Kidney (tissue), 13 donors: ENCODE measurements at regions not wholly inside any gene's neighbourhood (a gene's known extent, or its start where the extent isn't known, plus 50 kb on each side); places are given as distances from the start of the nearest gene placed in this dataset.
A peak's percentile ranks its signal among the peaks of the same experiment; 100 is the strongest.

Experiments
- DNase-seq, 5 donors: peaks; one replicate each; pipeline ENCODE4 v3.0.0-alpha.2; 2013 to 2020
- FAIRE-seq: peaks from 2 replicates; lab custom pipeline; 2012; peaks lifted over from hg19 to GRCh38; lab: Jason Lieb, UNC
- H3K27ac ChIP-seq, 2 donors: one replicate each; pipeline ENCODE4 v1.7.0; 2013; ENCODE audit warnings: low read depth in 2 of 2, low read length in 2 of 2, inconsistent platforms in 1 of 2
- H3K27me3 ChIP-seq: one replicate; pipeline ENCODE4 v1.7.1; 2013; ENCODE audit warnings: low read length, inconsistent platforms; ENCODE audit not compliant: control insufficient read depth, insufficient read depth
- H3K36me3 ChIP-seq, 3 donors: one replicate each; pipeline versions ENCODE4 v1.7.0 to v1.7.1; 2013; ENCODE audit warnings: low read length in 3 of 3, control low read depth in 1 of 3, inconsistent platforms in 1 of 3; ENCODE audit not compliant: insufficient read depth in 3 of 3, control insufficient read depth in 2 of 3
- H3K4me1 ChIP-seq, 3 donors: one replicate each; pipeline versions ENCODE4 v1.7.0 to v1.7.1; 2013; ENCODE audit warnings: low read length in 3 of 3, inconsistent platforms in 1 of 3, low read depth in 1 of 3; ENCODE audit not compliant: control insufficient read depth in 2 of 3, insufficient read depth in 2 of 3
- H3K4me3 ChIP-seq, 3 donors: one replicate each; pipeline versions ENCODE4 v1.7.0 to v1.8.1; 2013; ENCODE audit warnings: low read length in 3 of 3, control low read depth in 1 of 3, inconsistent platforms in 1 of 3
- H3K9ac ChIP-seq, 3 donors: one replicate each; pipeline versions ENCODE4 v1.7.0 to v1.7.1; 2013; ENCODE audit warnings: low read length in 3 of 3, control low read depth in 1 of 3, inconsistent platforms in 1 of 3
- H3K9me3 ChIP-seq, 3 donors: one replicate each; pipeline versions ENCODE4 v1.7.0 to v1.7.1; 2013; ENCODE audit warnings: low read length in 3 of 3, control low read depth in 1 of 3, inconsistent platforms in 1 of 3; ENCODE audit not compliant: control insufficient read depth in 2 of 3, insufficient read depth in 1 of 3
- intact Hi-C: fragments of 100-400 bp; cut with DNase I; formaldehyde crosslinking; loops from one replicate; pipeline ENCODE4 v1.11.1; 2022
- TF ChIP-seq, protein P1 (sequence below): IDR thresholded peaks from 3 replicates; pipeline ENCODE4 v1.5.1; 2012; ENCODE audit warnings: mild to moderate bottlenecking, moderate library complexity, borderline replicate concordance; ENCODE audit not compliant: insufficient read depth; ENCODE audit errors: extremely low read depth
- donor health status: control.
- donor health status: control.
- donor health status: control.
- donor health status: control.
- donor health status: control.
- donor health status: DM: yes; HTN: yes; CAD: no.
- donor health status: Normal renal cell carcinoma (clear cell type).

DNA sequence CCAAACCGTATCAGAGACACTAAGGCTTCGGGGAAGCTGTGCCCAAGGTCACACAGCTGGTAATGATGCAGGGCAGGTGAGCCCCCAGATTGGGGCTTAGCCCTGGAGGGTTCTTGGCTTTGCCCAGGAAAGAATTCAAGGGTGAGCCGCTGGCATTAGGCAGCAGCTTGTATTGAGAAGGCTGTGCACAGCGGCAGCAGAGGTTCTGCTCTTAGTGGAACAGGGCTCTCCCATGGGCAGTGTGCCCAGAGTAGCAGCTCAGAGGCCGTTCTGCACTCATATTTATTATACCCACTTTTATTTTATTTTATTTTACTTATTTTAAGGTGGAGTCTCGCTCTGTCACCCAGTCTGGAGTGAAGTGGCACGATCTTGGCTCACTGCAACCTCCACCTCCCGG lies 85.8 kb upstream of the IER5L start:
- Histone ChIP-seq H3K36me3 (no peaks in the 10 kb centered on the region), H3K4me1 (peaks cover 0 to 3% (median 0%) of the 10 kb centered on the region in 3 donors), H3K4me3 (no peak overlapping the region), H3K27me3 (no peaks in the 10 kb centered on the region), H3K9me3 (no peaks in the 10 kb centered on the region), H3K9ac (no peak overlapping the region), H3K27ac (no peak overlapping the region)
- TF ChIP-seq, protein P1, sequence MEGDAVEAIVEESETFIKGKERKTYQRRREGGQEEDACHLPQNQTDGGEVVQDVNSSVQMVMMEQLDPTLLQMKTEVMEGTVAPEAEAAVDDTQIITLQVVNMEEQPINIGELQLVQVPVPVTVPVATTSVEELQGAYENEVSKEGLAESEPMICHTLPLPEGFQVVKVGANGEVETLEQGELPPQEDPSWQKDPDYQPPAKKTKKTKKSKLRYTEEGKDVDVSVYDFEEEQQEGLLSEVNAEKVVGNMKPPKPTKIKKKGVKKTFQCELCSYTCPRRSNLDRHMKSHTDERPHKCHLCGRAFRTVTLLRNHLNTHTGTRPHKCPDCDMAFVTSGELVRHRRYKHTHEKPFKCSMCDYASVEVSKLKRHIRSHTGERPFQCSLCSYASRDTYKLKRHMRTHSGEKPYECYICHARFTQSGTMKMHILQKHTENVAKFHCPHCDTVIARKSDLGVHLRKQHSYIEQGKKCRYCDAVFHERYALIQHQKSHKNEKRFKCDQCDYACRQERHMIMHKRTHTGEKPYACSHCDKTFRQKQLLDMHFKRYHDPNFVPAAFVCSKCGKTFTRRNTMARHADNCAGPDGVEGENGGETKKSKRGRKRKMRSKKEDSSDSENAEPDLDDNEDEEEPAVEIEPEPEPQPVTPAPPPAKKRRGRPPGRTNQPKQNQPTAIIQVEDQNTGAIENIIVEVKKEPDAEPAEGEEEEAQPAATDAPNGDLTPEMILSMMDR = no peak
- DNase-seq (peak in 1 of 5 donors; percentile 51), FAIRE-seq (no peak)
- intact Hi-C loops = no loop called here

DNA sequence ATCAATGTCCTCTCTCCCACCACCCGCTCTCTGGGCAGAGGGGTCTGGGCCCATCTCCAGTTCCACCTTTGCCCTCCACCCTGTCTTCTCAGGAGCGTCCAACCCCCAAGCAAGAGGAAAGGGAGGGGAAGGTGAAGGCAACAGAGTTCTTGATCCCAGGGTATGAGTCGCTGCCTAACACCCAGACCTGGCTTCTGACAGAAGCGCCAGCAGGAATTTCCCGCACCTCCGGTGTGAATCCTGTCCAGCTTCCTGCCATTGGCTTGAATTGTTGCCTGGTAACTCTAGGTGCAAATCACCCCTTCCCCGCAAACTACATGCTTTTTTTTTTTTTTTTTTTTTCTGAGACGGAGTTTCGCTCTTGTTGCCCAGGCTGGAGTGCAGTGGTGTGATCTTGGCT lies 84.2 kb upstream of the IER5L start:
- DNase-seq = peak in 1 of 5 donors; percentile 49
- H3K36me3 ChIP-seq = no peaks in the 10 kb centered on the region

DNA sequence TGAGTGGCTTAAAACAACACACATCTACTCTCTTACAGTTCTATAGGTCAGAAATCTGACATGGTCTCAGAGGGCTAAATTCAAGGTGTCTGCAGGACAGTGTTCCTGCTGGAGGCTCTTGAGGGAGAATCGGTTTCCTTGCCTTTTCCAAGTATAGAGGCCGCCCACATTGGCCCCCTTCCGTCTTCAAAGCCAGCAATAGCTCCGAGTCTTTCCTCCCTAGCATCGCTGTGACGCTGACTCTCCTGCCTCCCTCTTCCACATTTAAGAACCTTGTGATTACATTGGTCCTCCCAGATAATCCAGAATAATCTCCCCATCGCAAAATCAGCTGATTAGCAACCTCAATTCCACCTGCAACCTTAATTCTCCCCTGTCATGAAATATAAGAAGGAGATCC lies 81.3 kb upstream of the IER5L start:
- Histone ChIP-seq H3K9ac (no peak overlapping the region), H3K27me3 (no peaks in the 10 kb centered on the region), H3K27ac (no peak overlapping the region), H3K9me3 (no peaks in the 10 kb centered on the region), H3K4me3 (no peak overlapping the region), H3K4me1 (peaks cover 0 to 12% (median 0%) of the 10 kb centered on the region in 3 donors), H3K36me3 (no peaks in the 10 kb centered on the region)
- DNase-seq = peak in 1 of 5 donors; percentile 25
- TF ChIP-seq, protein P1 = no peak
- intact Hi-C loops = no loop called here
- FAIRE-seq = no peak

More for the DNA sequence above, 84.2 kb upstream of the IER5L start:
- H3K27ac ChIP-seq = peak overlapping the region in 1 of 2 donors; percentile 2
- TF ChIP-seq, protein P1 = no peak
- H3K4me1 ChIP-seq = peaks cover 0 to 12% (median 0%) of the 10 kb centered on the region in 3 donors
- H3K9me3 ChIP-seq = no peaks in the 10 kb centered on the region
- H3K27me3 ChIP-seq = no peaks in the 10 kb centered on the region
- no peak overlapping the region for H3K9ac ChIP-seq
- intact Hi-C loops = no loop called here
- H3K4me3 ChIP-seq = no peak overlapping the region
- FAIRE-seq = no peak

DNA sequence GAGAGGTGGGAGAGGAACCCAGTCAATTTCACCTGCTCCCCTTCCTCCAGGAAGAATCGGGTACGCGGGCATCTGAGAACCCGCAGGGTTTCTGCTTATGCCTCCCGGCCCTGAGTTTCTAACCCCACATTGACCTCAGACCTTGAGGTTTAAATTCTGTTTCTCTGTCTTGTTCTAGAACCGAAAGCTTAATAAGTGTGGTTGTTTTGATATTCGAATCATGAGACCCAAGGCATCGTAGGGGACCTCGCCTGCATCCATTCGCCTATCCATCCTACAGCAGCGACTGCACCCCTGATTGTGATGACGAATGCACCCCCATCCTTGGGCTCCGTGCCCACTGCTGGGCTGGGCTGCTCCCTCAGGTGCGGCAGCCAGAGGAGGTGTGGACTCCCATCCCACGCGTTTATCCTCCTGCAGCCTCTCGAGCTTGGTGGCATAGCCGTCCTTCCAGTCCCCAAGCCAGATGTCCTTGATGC lies 80.8 kb upstream of the IER5L start:
- Histone ChIP-seq H3K9me3 (no peaks in the 10 kb centered on the region), H3K36me3 (no peaks in the 10 kb centered on the region), H3K27me3 (no peaks in the 10 kb centered on the region), H3K4me1 (peaks cover 0 to 12% (median 0%) of the 10 kb centered on the region in 3 donors), H3K27ac (no peak overlapping the region), H3K4me3 (peak overlapping the region in 2 of 3 donors; percentile 16 to 25), H3K9ac (no peak overlapping the region)
- FAIRE-seq = no peak
- intact Hi-C loops = no loop called here
- peak in 1 of 5 donors; percentile 75 for DNase-seq
- TF ChIP-seq, protein P1 = no peak
